CD4-positive, alpha-beta memory T cell (primary cell): ENCODE measurements at regions not wholly inside any gene's neighbourhood (a gene's known extent, or its start where the extent isn't known, plus 50 kb on each side); places are given as distances from the start of the nearest gene placed in this dataset.

Experiments used
- CTCF ChIA-PET: fragments of 350-600 bp; sonication (Branson Sonifier 250); formaldehyde crosslinking; loops from one replicate; lab custom pipeline; 2021; ENCODE audit warnings: inconsistent platforms; ENCODE audit not compliant: partially characterized antibody; lab: Charles Lee
- POLR2A ChIA-PET: fragments of 350-600 bp; sonication (Branson Sonifier 250); formaldehyde crosslinking; loops from one replicate; lab custom pipeline; 2021; ENCODE audit not compliant: partially characterized antibody; lab: Charles Lee
- DNase-seq, 5 donors: peaks; one replicate each; pipeline versions ENCODE4 v3.0.0 to v3.0.0-alpha.2; 2020 to 2022; ENCODE audit warnings: mixed read lengths in 1 of 5
- H3K27ac ChIP-seq: one replicate; pipeline ENCODE4 v1.7.0; 2013; ENCODE audit warnings: low read depth, low read length
- H3K27me3 ChIP-seq: 2 replicates; pipeline ENCODE4 v1.7.0; 2013; ENCODE audit warnings: mild to moderate bottlenecking, low read length, moderate library complexity; ENCODE audit not compliant: insufficient read depth
- H3K36me3 ChIP-seq: 2 replicates; pipeline ENCODE4 v1.7.0; 2013; ENCODE audit warnings: mild to moderate bottlenecking, low read length, moderate library complexity; ENCODE audit not compliant: insufficient read depth
- H3K4me1 ChIP-seq: 2 replicates; pipeline ENCODE4 v1.7.0; 2013; ENCODE audit warnings: mild to moderate bottlenecking, low read length, moderate library complexity; ENCODE audit not compliant: insufficient read depth
- H3K4me3 ChIP-seq, 2 donors: one replicate each; pipeline ENCODE4 v1.7.0; 2013; ENCODE audit warnings: low read length in 2 of 2, mild to moderate bottlenecking in 1 of 2
- H3K9me3 ChIP-seq, 2 donors: one replicate each; pipeline ENCODE4 v1.7.0; 2013; ENCODE audit warnings: low read length in 2 of 2, control low read depth in 1 of 2; ENCODE audit not compliant: control insufficient read depth in 1 of 2
- H3K27ac Mint-ChIP-seq, 7 donors: one replicate each; pipeline ENCODE4 v1.8.0; 2020 to 2021; ENCODE audit warnings: mixed read lengths in 7 of 7, mild to moderate bottlenecking in 6 of 7, inconsistent platforms in 3 of 7, moderate library complexity in 3 of 7
- H3K27me3 Mint-ChIP-seq, 2 donors: one replicate each; pipeline ENCODE4 v1.8.0; 2020 to 2021; ENCODE audit warnings: mixed read lengths in 2 of 2
- H3K36me3 Mint-ChIP-seq, 2 donors: one replicate each; pipeline ENCODE4 v1.8.0; 2020 to 2021; ENCODE audit warnings: mixed read lengths in 2 of 2, inconsistent platforms in 1 of 2, mild to moderate bottlenecking in 1 of 2
- H3K4me1 Mint-ChIP-seq, 4 donors: one replicate each; pipeline ENCODE4 v1.8.0; 2020 to 2021; ENCODE audit warnings: mixed read lengths in 4 of 4, mild to moderate bottlenecking in 1 of 4
- H3K4me3 Mint-ChIP-seq, 8 donors: one replicate each; pipeline ENCODE4 v1.8.0; 2020 to 2021; ENCODE audit warnings: mixed read lengths in 8 of 8, mild to moderate bottlenecking in 7 of 8, moderate library complexity in 6 of 8, inconsistent platforms in 3 of 8
- H3K9me3 Mint-ChIP-seq, 8 donors: one replicate each; pipeline ENCODE4 v1.8.0; 2020 to 2021; ENCODE audit warnings: mixed read lengths in 8 of 8, mild to moderate bottlenecking in 5 of 8, inconsistent platforms in 3 of 8, moderate library complexity in 1 of 8
- intact Hi-C: fragments of 100-400 bp; cut with micrococcal nuclease; formaldehyde crosslinking; loops from one replicate; pipeline ENCODE4 v1.15.1; 2023

DNA sequence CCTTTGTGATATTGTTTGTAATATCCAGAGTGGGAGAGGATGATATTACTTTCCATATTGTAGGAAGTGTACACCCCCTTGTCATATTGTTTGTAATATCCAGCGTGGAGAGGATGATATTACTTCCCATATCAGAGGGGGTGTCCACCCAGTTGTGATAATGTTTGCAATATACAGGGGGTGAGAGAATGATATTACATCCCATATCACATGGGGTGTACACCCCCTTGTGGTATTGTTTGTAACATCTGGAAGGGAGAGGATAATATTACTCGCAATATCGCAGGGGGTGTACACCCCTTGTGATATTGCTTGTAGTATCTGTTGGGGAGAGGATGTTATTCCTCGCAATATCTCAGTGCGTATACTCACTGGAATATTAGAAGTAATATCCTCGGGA, 61.5 kb downstream of the PRSS23 start:
- H3K27ac ChIP-seq = no peak overlapping the region
- no peaks in the 10 kb centered on the region for H3K9me3 ChIP-seq
- no peaks in the 10 kb centered on the region for H3K36me3 ChIP-seq
- Mint-ChIP-seq H3K9me3 (no peaks in the 10 kb centered on the region), H3K4me3 (no peak overlapping the region), H3K36me3 (no peaks in the 10 kb centered on the region), H3K27ac (no peak overlapping the region), H3K27me3 (peaks cover 2 to 26% of the 10 kb centered on the region in 2 donors), H3K4me1 (no peaks in the 10 kb centered on the region)
- no peaks in the 10 kb centered on the region for H3K27me3 ChIP-seq
- ChIA-PET POLR2A (no interaction called here), CTCF (no interaction called here)
- no peak overlapping the region for H3K4me3 ChIP-seq
- H3K4me1 ChIP-seq = no peaks in the 10 kb centered on the region
- intact Hi-C loops = no loop called here
- no peak for DNase-seq

DNA sequence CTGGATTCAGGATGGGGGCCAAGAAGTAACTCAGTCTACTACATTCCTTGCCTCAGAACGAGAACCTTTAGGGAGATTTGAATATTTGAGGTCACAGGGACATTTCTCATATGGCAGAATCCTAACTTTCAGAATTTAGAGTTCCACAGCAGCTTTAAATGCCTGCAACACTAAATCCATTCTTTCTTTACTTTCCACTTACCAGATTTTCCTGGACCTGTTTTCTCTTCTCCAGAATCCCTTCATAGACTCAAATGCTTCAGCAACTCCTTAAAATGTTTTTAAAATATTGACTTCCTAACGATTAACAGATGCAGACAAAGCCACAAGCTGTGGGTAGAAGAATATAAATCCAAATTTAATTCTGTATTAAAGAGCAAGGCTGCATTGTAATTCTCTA, 63.1 kb downstream of the PRSS23 start:
- Mint-ChIP-seq H3K36me3 (no peaks in the 10 kb centered on the region), H3K9me3 (no peaks in the 10 kb centered on the region), H3K27ac (no peak overlapping the region), H3K4me3 (no peak overlapping the region), H3K27me3 (peaks cover 2 to 17% of the 10 kb centered on the region in 2 donors), H3K4me1 (no peaks in the 10 kb centered on the region)
- Histone ChIP-seq H3K9me3 (no peaks in the 10 kb centered on the region), H3K4me3 (no peak overlapping the region), H3K27ac (no peak overlapping the region), H3K36me3 (no peaks in the 10 kb centered on the region), H3K27me3 (no peaks in the 10 kb centered on the region), H3K4me1 (no peaks in the 10 kb centered on the region)
- intact Hi-C loops = no loop called here
- POLR2A ChIA-PET = no interaction called here
- DNase-seq = no peak
- CTCF ChIA-PET = no interaction called here

DNA sequence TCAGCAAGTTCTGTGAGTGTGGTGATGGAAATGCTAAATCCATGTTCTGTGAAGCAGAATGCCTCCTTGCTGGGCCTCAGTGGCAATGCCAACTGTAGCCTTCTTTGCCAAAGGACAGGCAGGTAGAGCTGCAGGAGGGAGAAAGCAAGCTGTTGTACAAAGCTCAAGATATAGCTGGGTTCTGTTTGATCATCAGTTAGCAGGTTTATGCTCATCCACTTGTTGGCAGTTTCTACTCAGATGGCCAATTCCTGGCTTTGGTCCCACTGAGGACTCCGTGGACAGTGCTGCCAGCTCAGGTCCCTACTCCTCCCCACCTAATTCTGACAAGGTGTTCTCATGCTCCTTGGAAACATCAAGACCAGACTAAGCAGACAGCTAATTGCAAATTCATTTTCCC, 65.1 kb downstream of the PRSS23 start:
- H3K4me3 Mint-ChIP-seq = no peak overlapping the region
- CTCF ChIA-PET = no interaction called here
- intact Hi-C loops = no loop called here

DNA sequence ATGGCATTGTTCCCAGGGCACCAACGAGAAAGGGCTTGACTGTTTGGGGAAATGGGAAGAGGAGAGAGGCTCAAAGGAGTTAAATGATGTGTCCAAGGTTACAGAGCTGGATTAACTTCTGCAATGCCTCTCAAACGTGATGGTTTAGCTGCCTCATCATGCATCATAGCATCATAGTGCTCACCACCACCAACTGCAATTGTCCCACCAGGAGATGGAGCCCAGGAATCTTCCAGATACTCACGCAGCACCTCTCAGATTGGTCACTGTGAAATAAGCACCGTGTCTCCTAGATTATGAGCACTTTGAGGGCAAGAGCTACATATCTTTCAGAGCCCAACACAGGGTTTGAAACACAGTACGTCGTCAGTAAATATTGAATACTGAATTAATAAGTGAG, 69.2 kb downstream of the PRSS23 start:
- intact Hi-C loops = no loop called here
- DNase-seq = no peak
- Histone ChIP-seq H3K27ac (no peak overlapping the region), H3K9me3 (no peaks in the 10 kb centered on the region), H3K36me3 (no peaks in the 10 kb centered on the region), H3K27me3 (no peaks in the 10 kb centered on the region), H3K4me1 (no peaks in the 10 kb centered on the region), H3K4me3 (no peak overlapping the region)
- ChIA-PET POLR2A (no interaction called here), CTCF (interaction anchor here (0.9 to 2.2 kb wide), 5 partner anchors 20 to 552 kb away, joined by 3 to 8 read pairs (median 3); no protein-coding TSS in a partner anchor)
- no peaks in the 10 kb centered on the region for H3K9me3 Mint-ChIP-seq
- no peaks in the 10 kb centered on the region for H3K36me3 Mint-ChIP-seq
- H3K4me1 Mint-ChIP-seq = no peaks in the 10 kb centered on the region
- H3K27me3 Mint-ChIP-seq = peaks cover 1 to 2% of the 10 kb centered on the region in 2 donors
- H3K27ac Mint-ChIP-seq = no peak overlapping the region
- no peak overlapping the region for H3K4me3 Mint-ChIP-seq

More for the DNA sequence above, 65.1 kb downstream of the PRSS23 start:
- Mint-ChIP-seq H3K36me3 (no peaks in the 10 kb centered on the region), H3K9me3 (no peaks in the 10 kb centered on the region), H3K27me3 (peaks cover 0 to 10% of the 10 kb centered on the region in 2 donors), H3K4me1 (no peaks in the 10 kb centered on the region), H3K27ac (no peak overlapping the region)
- H3K9me3 ChIP-seq = no peaks in the 10 kb centered on the region
- no peak overlapping the region for H3K4me3 ChIP-seq
- no peaks in the 10 kb centered on the region for H3K4me1 ChIP-seq
- no peak for DNase-seq
- no peak overlapping the region for H3K27ac ChIP-seq
- H3K36me3 ChIP-seq = no peaks in the 10 kb centered on the region
- H3K27me3 ChIP-seq = no peaks in the 10 kb centered on the region
- POLR2A ChIA-PET = no interaction called here

DNA sequence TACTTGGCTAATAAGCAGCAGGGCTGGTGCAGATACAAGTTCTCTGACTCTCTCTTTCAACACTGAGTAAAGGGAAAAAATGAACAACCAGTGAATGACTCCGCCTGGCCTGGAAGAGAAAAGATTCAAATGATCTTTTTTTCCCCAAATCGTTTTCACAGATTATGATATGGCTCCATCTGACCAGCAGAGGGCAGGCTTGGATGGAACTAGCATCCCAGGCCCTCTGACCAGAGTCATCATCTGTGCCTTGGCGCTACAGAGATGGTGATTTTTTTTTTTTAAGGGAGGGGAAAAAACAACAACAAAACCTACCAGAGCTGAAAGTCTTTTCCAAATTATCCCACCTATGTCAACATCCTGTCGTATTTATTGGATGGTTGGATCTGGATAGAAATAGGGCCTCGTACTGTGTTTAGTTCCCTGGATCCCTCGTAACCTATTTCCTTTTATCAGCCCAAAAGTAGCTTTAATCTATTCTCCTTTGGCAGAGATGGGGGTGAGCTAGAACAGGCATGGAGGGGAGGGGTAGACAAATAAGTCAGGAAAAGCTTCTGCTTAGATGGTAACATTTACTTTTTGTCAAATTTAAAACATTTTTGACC, 69.7 kb downstream of the PRSS23 start:
- intact Hi-C loops = loop anchor here (1.0 to 2.0 kb wide), 2 partner anchors 49 to 551 kb away; no protein-coding TSS in a partner anchor
- peak in 4 of 5 donors; percentile 6 to 12 (median 10) for DNase-seq
- Histone ChIP-seq H3K9me3 (no peaks in the 10 kb centered on the region), H3K4me3 (no peak overlapping the region), H3K36me3 (no peaks in the 10 kb centered on the region), H3K27me3 (no peaks in the 10 kb centered on the region), H3K4me1 (no peaks in the 10 kb centered on the region), H3K27ac (no peak overlapping the region)
- H3K4me1 Mint-ChIP-seq = no peaks in the 10 kb centered on the region
- no peaks in the 10 kb centered on the region for H3K36me3 Mint-ChIP-seq
- H3K4me3 Mint-ChIP-seq = no peak overlapping the region
- no peaks in the 10 kb centered on the region for H3K9me3 Mint-ChIP-seq
- peaks cover 1 to 2% of the 10 kb centered on the region in 2 donors for H3K27me3 Mint-ChIP-seq
- ChIA-PET CTCF (interaction anchor here (0.6 to 2.2 kb wide), 19 partner anchors 13 to 1015 kb away, joined by 3 to 8 read pairs (median 3); partner anchors contain the start of gene CCDC83), POLR2A (no interaction called here)
- no peak overlapping the region for H3K27ac Mint-ChIP-seq

DNA sequence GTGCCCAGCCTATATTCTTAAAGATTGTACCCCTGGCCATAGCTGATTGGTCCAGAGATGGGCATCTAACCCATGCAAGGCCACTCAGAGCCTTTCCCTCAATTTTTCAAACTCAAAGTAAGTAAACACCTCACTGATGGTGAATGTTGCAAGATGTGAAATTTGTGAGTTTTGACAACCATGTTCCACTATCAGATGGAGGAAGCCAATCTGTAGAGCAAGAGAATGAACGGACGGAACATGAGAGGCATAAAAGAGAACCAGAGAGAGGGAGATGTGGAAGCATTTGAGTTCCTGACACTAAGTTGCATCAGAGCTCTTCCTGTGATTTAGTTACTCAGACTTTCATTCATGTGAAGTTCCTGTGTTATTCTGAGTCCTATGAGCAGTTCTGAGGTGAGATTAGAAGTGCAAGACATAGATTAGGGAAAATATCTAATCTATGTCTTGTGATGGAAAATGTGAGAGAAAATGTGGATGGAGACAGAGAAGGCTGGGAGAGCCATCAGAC, 73.3 kb downstream of the PRSS23 start:
- no peaks in the 10 kb centered on the region for H3K9me3 ChIP-seq
- H3K9me3 Mint-ChIP-seq = no peaks in the 10 kb centered on the region
- no peak for DNase-seq
- no peaks in the 10 kb centered on the region for H3K36me3 Mint-ChIP-seq
- intact Hi-C loops = no loop called here
- H3K36me3 ChIP-seq = no peaks in the 10 kb centered on the region
- no peaks in the 10 kb centered on the region for H3K27me3 ChIP-seq
- H3K27ac ChIP-seq = no peak overlapping the region
- H3K4me3 Mint-ChIP-seq = no peak overlapping the region
- no peaks in the 10 kb centered on the region for H3K4me1 ChIP-seq
- H3K27ac Mint-ChIP-seq = no peak overlapping the region
- POLR2A ChIA-PET = no interaction called here
- CTCF ChIA-PET = no interaction called here
- no peak overlapping the region for H3K4me3 ChIP-seq
- H3K27me3 Mint-ChIP-seq = peaks cover 1 to 2% of the 10 kb centered on the region in 2 donors
- H3K4me1 Mint-ChIP-seq = no peaks in the 10 kb centered on the region

DNA sequence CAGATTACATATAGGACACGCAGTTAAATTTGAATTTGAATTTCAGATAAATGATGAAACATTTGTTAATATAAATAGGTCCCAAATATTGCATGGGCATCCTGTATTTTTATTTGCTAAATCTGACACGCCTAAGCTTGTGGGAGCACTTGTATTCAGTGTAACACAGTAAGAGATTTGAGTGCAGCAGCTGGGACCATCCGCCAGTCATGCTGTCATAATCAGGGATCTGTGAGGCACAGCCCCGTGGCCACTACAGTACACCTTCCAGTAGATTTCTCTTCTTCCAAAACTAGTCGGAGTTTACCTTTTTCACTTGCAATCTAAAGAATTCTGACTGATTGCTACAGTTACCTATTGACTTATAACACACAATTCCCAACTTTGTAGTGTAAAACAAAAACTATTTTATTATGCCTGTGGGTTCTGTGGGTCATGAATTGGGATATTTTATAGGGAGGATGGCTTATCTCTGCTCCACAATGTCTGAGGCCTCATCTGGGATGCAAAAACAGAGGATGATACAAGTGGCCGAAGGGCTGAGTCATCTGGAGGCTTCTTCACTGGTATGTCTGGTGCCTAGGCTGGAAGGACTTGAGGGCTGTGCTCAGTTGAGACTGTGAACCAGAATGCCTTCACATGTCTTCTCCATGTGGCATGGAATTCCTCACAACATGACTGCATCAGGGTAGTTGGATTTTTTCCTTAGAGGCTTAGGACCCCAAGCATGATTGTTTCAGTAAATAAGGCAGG, 74.1 kb downstream of the PRSS23 start:
- Histone ChIP-seq H3K9me3 (no peaks in the 10 kb centered on the region), H3K4me3 (no peak overlapping the region), H3K27me3 (no peaks in the 10 kb centered on the region), H3K36me3 (no peaks in the 10 kb centered on the region), H3K4me1 (no peaks in the 10 kb centered on the region), H3K27ac (no peak overlapping the region)
- Mint-ChIP-seq H3K9me3 (no peaks in the 10 kb centered on the region), H3K27me3 (peaks cover 1 to 2% of the 10 kb centered on the region in 2 donors), H3K4me3 (no peak overlapping the region), H3K27ac (no peak overlapping the region), H3K4me1 (no peaks in the 10 kb centered on the region), H3K36me3 (no peaks in the 10 kb centered on the region)
- ChIA-PET CTCF (no interaction called here), POLR2A (no interaction called here)
- DNase-seq = no peak
- intact Hi-C loops = no loop called here
